OCI-LY1 (cell line): ENCODE measurements at regions not wholly inside any gene's neighbourhood (a gene's known extent, or its start where the extent isn't known, plus 50 kb on each side); places are given as distances from the start of the nearest gene placed in this dataset.

Source experiments
- CTCF ChIP-seq: fragments of 200-600 bp; sonication (generic), shearing (Covaris generic); IDR thresholded peaks from 2 replicates; pipeline ENCODE4 v1.5.1; 2017; ENCODE audit warnings: mild to moderate bottlenecking, antibody characterized with exemption, low read length, moderate library complexity, mixed read lengths
- EZH2 ChIP-seq: fragments of 200-600 bp; sonication (generic), shearing (Covaris generic); IDR thresholded peaks from 2 replicates; pipeline ENCODE4 v1.8.0; 2017; ENCODE audit warnings: borderline replicate concordance, mixed run types, mild to moderate bottlenecking, antibody characterized with exemption, low read length, moderate library complexity, mixed read lengths

- TF ChIP-seq CTCF = no peak
- TF ChIP-seq EZH2 = no peak
Measured at GRCh38 chr13:65932587-65933239, 1297.4 kb downstream of the PCDH9 start.
